Activated naive CD4-positive, alpha-beta T cell treated with anti-CD3 and anti-CD28 coated beads for 36 hours (primary cell): ENCODE measurements at regions not wholly inside any gene's neighbourhood (a gene's known extent, or its start where the extent isn't known, plus 50 kb on each side); places are given as distances from the start of the nearest gene placed in this dataset.

Experiments
- CTCF ChIA-PET: fragments of 350-600 bp; sonication (Branson Sonifier 250); formaldehyde crosslinking; loops from one replicate; lab custom pipeline; 2021; ENCODE audit warnings: antibody characterized with exemption; lab: Charles Lee
- DNase-seq: peaks from one replicate; pipeline ENCODE4 v3.0.0-alpha.2; 2020
- H3K27ac Mint-ChIP-seq: one replicate; pipeline ENCODE4 v1.8.0; 2021; ENCODE audit warnings: mild to moderate bottlenecking, mixed read lengths
- H3K27me3 Mint-ChIP-seq: one replicate; pipeline ENCODE4 v1.8.0; 2021; ENCODE audit warnings: low read depth, mixed read lengths
- H3K36me3 Mint-ChIP-seq: one replicate; pipeline ENCODE4 v1.8.0; 2021; ENCODE audit warnings: low read depth, mixed read lengths
- H3K4me1 Mint-ChIP-seq: one replicate; pipeline ENCODE4 v1.8.0; 2021; ENCODE audit warnings: low read depth, mixed read lengths
- H3K4me3 Mint-ChIP-seq: one replicate; pipeline ENCODE4 v1.8.0; 2021; ENCODE audit warnings: mild to moderate bottlenecking, moderate library complexity, mixed read lengths
- H3K9me3 Mint-ChIP-seq: one replicate; pipeline ENCODE4 v1.8.0; 2021; ENCODE audit warnings: mixed read lengths
- intact Hi-C: fragments of 100-400 bp; cut with micrococcal nuclease; formaldehyde crosslinking; loops from one replicate; pipeline ENCODE4 v1.15.1; 2023

DNA sequence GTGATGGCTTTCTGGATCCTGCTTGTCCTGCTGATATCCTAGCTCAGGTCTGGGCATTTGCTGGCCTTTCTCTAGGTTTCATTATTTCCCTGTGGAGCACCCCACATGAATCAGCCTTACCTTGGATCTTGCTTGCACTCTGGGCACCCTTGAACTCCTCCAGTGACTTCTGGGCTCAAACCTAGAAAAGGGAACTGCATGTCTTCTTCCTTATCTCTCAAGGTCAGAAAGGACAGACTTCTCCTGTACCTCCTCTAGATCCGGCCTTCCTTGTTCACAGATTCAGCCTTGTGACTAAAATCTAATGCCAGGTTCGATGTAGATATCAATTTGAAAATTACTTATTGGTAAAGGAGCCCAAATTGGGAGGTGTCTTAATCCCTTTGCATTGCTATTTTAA, 267.9 kb downstream of the PARP8 start:
- Mint-ChIP-seq H3K36me3 (no peaks in the 10 kb centered on the region), H3K27ac (no peak overlapping the region), H3K9me3 (no peaks in the 10 kb centered on the region), H3K4me3 (no peak overlapping the region), H3K27me3 (peaks cover 12% of the 10 kb centered on the region), H3K4me1 (no peaks in the 10 kb centered on the region)
- CTCF ChIA-PET = interaction anchor here (0.6 kb wide), 1 partner anchor 29 kb away, joined by 3 read pairs; no protein-coding TSS in a partner anchor
- no peak for DNase-seq
- intact Hi-C loops = loop anchor here (2.0 kb wide), 1 partner anchor 14 kb away; no protein-coding TSS in a partner anchor

DNA sequence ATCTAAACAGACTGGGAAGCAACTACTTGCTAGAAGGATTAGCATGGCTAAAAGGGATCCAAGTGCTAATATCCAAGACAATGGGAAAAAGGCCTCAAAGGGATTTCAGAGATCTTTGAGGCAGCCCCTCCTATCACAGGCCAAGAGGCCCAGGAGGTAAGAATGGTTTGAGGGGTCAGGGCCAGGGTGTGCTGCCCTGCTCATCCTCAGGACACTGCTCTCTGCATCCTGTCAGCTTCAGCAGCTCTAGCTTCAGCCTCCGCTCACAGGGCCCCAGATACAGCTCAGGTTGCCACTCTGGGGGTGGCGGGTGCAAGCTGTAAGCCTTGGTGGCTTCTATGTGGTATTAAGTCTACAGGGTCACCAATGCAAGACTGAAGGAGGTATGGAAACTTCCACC, 278.7 kb downstream of the PARP8 start:
- Mint-ChIP-seq H3K4me1 (no peaks in the 10 kb centered on the region), H3K36me3 (no peaks in the 10 kb centered on the region), H3K27ac (no peak overlapping the region), H3K27me3 (no peaks in the 10 kb centered on the region), H3K4me3 (no peak overlapping the region), H3K9me3 (peaks cover 3% of the 10 kb centered on the region)
- CTCF ChIA-PET = interaction anchor here (1.0 kb wide), 1 partner anchor 9 kb away, joined by 3 read pairs; no protein-coding TSS in a partner anchor
- DNase-seq = no peak
- intact Hi-C loops = no loop called here

DNA sequence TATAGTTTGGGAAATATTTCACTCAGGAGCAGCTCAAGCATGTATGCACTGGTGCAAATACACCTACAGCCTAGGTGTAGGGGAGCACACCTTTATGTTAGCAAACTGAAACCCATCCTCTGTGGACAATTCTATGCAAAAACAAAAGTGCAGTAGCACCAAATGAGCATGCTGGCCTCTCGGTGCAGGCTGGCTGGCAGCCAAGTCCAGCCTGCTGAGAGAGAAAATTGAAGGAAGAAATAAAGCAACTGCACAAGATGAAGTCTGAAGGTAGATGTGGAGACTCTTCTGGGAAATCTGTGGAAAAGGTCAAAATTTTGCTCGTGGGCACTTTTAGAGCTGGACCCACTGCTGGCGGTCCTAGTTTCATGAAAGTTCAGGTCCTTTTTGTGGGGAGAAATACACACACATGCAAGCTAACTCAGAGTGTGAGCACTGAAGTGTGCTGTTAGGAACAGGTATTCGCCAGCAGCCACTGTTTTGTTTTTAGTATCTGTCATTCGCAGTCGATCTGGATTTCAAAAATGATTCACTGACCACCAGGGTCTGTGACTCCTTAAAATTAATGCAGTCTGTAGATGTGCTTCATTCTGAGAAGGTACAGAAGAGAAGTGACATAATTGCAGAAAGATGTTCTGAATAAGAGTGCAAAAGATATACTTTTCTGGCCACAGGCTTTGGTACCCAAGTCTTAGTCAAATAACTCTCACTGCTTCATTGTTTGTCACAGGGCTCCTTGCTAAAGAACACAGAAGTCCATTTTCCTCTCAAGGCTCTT, 281.7 kb downstream of the PARP8 start:
- CTCF ChIA-PET = no interaction called here
- no peak for DNase-seq
- Mint-ChIP-seq H3K9me3 (peaks cover 3% of the 10 kb centered on the region), H3K27me3 (no peaks in the 10 kb centered on the region), H3K4me3 (no peak overlapping the region), H3K4me1 (no peaks in the 10 kb centered on the region), H3K27ac (no peak overlapping the region), H3K36me3 (no peaks in the 10 kb centered on the region)
- intact Hi-C loops = loop anchor here (2.0 kb wide), 1 partner anchor 13 kb away; no protein-coding TSS in a partner anchor

DNA sequence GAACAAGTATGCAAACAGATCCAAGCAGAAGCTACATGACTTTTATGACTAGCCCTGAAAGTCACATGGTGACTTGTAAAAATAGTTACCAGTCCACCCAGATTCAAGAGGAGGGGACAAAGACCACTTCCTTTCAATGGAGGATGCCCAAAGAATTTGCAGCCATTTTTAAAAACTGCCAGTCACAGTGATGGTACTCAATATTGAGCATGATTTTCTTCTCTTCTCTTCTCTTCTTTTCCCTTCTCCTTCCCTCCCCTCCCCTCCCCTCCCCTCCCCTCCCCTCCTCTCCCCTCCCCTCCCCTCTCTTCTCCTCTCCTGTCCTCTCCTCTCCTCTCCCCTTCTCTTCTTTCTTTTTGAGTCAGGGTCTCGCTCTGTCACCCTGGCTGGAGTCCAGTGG, 286.9 kb downstream of the PARP8 start:
- Mint-ChIP-seq H3K36me3 (no peaks in the 10 kb centered on the region), H3K27me3 (peaks cover 16% of the 10 kb centered on the region), H3K4me3 (no peak overlapping the region), H3K27ac (no peak overlapping the region), H3K9me3 (no peaks in the 10 kb centered on the region), H3K4me1 (no peaks in the 10 kb centered on the region)
- DNase-seq = no peak
- intact Hi-C loops = no loop called here
- CTCF ChIA-PET = no interaction called here

DNA sequence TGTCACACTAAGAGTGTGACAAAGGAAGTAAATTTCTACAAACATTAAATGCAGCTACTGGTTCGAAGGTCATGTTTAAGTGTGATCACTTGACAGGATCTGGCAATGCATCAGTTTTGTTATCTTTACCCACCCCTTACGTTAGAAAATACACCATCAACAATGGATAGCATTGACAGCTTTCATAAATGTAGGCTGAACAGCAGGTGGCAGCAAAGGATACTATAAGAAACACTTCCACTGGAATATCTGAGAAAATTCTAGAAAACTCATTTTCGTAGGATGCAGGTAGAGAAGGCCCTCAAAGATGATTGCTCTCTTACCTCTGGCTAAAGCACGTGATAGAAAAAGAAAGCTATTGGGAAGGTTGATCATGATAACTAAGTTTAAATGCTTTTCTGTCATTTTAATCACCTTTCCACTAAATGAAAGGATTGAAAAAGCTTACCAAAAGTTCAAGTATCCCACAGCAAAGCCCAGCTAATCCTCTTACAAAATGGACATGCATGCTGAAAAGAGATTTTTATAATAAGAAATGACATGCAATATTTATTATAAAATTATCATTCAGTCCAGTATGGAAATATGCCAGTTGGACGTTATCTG, 292.5 kb downstream of the PARP8 start:
- H3K4me1 Mint-ChIP-seq = peaks cover 7% of the 10 kb centered on the region
- no peaks in the 10 kb centered on the region for H3K9me3 Mint-ChIP-seq
- no peak overlapping the region for H3K4me3 Mint-ChIP-seq
- CTCF ChIA-PET = interaction anchor here (0.6 to 0.9 kb wide), 3 partner anchors 97 to 1699 kb away, joined by 3 read pairs; no protein-coding TSS in a partner anchor
- intact Hi-C loops = loop anchor here (1.0 kb wide), 1 partner anchor 1698 kb away; no protein-coding TSS in a partner anchor
- no peak overlapping the region for H3K27ac Mint-ChIP-seq
- peaks cover 39% of the 10 kb centered on the region for H3K27me3 Mint-ChIP-seq
- H3K36me3 Mint-ChIP-seq = no peaks in the 10 kb centered on the region
- peak; percentile 28 for DNase-seq

DNA sequence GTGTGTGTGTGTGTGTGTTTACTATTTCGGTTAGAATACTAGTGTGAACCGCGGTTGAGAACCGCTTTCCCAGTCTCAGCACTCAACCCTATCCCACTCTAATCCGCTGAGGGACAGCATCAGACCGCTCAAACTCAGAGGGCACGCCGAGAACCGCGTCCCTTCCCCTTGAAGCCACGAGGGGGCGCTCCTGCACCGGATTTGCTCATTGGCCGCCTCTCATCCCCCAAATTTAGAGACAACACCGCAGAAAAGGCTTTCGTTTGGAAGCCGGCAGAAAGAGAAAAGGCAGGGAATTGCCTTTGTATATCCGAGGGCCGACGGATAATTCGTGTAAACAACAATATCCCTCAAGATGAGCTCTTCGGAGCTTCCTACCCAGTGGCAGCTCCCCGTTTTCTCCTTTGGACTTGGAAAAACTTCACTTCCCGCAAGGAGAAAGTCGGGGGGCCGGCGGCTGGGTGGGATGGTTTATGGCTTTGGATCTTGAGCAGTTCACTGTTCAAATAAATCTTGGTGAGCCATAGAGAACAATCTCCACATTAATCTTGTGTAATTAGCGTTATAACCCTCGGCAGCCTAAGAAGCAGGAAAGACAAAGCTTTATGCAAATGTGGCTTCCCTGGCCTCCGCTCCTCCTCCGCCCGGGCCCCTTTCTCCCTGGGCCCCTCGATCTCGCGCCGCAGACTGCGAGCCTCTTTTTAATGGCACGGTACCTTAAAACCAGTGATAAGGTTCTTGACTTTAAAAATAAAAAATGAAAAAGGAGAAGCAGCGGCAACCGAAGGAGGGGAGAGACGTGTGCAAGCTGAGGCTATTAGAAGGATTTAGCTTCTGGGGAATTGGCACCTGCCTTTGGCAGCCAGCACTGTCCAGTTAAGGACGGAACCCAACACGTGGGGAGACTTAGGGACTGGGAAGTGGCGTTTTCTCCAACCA, 296.8 kb downstream of the PARP8 start:
- H3K4me1 Mint-ChIP-seq = peaks cover 40% of the 10 kb centered on the region
- H3K36me3 Mint-ChIP-seq = no peaks in the 10 kb centered on the region
- peaks cover 64% of the 10 kb centered on the region for H3K27me3 Mint-ChIP-seq
- peak; percentile 84 for DNase-seq
- H3K4me3 Mint-ChIP-seq = peak overlapping the region; percentile 70
- intact Hi-C loops = loop anchor here (1.0 to 10.0 kb wide), 8 partner anchors 418 to 1954 kb away; no protein-coding TSS in a partner anchor
- no peaks in the 10 kb centered on the region for H3K9me3 Mint-ChIP-seq
- H3K27ac Mint-ChIP-seq = no peak overlapping the region
- CTCF ChIA-PET = interaction anchor here (0.5 to 1.4 kb wide), 15 partner anchors 10 to 1697 kb away, joined by 3 to 8 read pairs (median 3); no protein-coding TSS in a partner anchor

DNA sequence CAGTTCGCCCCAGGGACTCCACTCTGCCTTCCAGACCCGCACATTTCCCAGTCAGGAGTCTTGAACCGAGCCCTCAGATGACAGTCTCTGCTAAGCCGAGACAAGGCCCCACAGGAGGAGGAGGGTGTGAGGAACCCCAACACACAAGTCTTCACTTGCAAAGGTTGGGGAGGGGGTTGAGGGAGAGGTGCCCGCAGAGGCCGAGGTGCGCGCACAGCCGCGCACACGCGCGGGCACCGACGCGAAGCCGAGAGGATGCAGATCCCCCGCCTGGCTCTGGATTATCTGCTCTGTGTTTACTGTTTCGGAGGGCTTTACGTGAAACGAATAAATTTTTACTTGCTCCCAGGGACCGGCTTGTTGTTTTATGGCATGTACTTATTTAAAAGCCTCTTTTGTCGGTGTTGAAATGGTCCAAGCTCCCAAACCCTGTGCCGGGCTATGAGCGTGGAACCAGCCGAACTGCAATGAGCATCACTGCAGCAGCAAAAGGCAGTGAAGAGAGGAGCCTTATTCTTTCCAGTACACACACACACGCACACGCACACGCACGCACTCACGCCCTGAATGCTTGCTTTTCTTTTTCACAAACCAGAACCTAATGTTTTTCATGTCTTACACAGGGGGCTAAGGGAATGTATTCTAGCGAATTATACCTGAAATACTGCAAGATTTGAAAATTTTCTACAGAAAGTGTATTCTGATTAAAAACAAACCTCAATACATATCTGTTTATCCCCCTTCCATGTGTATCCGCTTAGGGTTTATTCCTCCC, 297.7 kb downstream of the PARP8 start:
- H3K9me3 Mint-ChIP-seq = no peaks in the 10 kb centered on the region
- intact Hi-C loops = loop anchor here (1.0 to 10.0 kb wide), 8 partner anchors 417 to 1953 kb away; no protein-coding TSS in a partner anchor
- no peak overlapping the region for H3K27ac Mint-ChIP-seq
- H3K4me1 Mint-ChIP-seq = peaks cover 49% of the 10 kb centered on the region
- no peaks in the 10 kb centered on the region for H3K36me3 Mint-ChIP-seq
- H3K27me3 Mint-ChIP-seq = peaks cover 68% of the 10 kb centered on the region
- CTCF ChIA-PET = interaction anchor here (0.8 to 1.4 kb wide), 9 partner anchors 9 to 1694 kb away, joined by 3 to 8 read pairs (median 3); no protein-coding TSS in a partner anchor
- peak overlapping the region; percentile 48 for H3K4me3 Mint-ChIP-seq
- DNase-seq = no peak

DNA sequence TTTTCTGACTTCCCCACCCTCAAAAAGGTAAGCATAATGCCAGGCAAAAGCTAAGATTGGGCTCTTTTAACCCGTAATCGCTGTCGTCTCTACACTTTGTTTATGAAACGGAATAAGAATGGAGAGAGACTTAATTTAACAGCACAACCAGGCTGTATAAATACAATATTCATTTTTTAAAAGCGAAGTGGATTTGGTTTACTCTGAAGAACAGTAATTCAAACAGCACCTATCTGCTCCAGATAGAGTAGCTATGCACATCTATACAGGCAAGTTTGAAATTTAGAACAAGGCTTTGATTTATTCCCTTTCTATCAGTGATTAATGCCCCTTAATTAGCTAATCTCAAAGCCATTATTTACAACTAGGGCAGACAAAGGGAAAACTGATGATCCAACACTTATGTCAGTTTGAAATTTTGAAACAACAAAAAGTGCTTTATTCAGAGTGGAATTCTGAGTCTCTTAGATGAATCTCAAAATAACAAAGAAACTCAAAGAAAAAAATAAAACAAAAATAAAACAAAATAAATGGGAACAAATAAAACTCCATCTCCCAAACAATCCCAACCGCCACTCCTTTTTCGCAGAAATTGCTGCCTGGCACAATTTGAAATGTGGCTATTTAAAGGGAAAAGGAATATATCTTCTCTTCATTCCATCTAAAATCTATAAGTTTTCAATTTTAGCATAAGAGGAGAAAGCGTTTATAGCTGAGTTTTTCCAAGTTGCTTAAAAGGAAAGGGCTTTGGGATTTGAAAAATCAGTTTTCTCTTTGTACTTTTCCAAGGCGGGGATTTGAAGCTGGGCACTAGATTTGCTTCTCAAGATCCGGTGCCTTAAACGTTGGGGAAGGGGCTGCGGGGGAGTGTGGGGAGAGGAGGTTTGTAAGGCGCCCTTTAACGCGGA, 298.6 kb downstream of the PARP8 start:
- H3K9me3 Mint-ChIP-seq = no peaks in the 10 kb centered on the region
- no peak overlapping the region for H3K27ac Mint-ChIP-seq
- CTCF ChIA-PET = no interaction called here
- no peaks in the 10 kb centered on the region for H3K36me3 Mint-ChIP-seq
- intact Hi-C loops = loop anchor here (5.0 to 10.0 kb wide), 2 partner anchors 1810 to 1952 kb away; no protein-coding TSS in a partner anchor
- H3K4me3 Mint-ChIP-seq = no peak overlapping the region
- no peak for DNase-seq
- peaks cover 58% of the 10 kb centered on the region for H3K4me1 Mint-ChIP-seq
- H3K27me3 Mint-ChIP-seq = peaks cover 71% of the 10 kb centered on the region

DNA sequence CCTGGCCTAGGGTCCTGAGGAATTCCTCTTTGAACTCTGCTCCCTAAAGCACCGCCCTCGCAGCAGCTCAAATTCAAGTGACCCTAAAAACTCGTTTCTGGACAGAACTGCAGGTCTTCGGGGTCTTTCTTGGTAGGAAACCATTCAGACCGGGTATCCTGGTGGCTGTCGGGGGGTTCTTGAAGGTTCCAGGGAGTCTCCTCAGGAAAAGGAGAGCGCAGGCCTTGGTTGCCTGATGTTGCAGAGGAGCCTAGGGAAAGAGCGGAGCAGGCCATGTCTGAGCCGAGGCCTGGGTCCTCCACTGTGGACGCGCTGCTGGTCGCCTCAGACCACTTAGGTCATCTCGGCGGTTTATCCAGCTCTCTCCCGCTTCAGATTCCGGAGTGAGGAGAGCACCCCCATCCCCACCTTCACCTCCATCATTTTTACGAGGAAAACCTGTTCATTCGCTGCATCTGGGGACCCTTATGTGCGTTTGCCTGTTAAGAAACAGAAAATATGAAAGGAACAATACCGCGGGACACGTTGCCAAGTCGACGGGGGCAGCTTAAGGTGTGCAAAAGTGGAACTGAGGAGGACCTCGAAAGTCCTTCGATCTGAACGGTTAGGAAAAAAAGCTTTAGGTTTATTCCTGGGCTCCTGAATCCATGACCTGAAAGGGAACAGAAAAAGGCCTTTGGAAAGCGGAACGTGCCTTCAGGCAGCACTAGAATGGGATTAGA, 299.4 kb downstream of the PARP8 start:
- Mint-ChIP-seq H3K4me3 (no peak overlapping the region), H3K4me1 (peaks cover 61% of the 10 kb centered on the region), H3K36me3 (no peaks in the 10 kb centered on the region), H3K27me3 (peaks cover 73% of the 10 kb centered on the region), H3K9me3 (no peaks in the 10 kb centered on the region), H3K27ac (no peak overlapping the region)
- intact Hi-C loops = loop anchor here (10.0 kb wide), 1 partner anchor 1809 kb away; no protein-coding TSS in a partner anchor
- CTCF ChIA-PET = no interaction called here
- DNase-seq = no peak

DNA sequence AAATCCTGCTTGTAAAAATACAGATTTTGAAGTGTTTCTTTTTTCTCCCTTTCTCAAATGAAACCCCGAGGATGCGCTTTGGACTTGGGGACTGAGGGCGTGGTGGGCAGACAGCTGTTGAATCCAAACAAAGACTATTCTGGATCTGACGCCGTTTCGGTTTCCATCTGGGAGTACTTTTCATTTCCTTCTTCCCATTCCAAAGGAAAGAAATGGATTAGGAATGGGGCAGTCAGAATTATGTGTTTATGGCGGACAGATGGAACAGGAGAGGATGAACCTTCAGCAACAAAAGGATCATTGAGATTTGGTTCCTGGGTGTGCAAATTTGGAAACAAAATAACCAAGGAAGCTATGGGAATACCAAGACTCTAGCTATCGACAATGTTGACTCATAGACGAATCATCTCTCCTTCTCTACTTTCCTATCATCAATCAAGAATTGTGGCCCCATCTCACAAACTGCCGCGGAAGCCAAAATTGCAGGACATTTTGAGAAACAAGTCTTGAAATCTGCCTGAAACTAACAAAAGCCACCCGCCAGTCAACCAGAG, 300.6 kb downstream of the PARP8 start:
- intact Hi-C loops = loop anchor here (10.0 kb wide), 1 partner anchor 1808 kb away; no protein-coding TSS in a partner anchor
- H3K4me1 Mint-ChIP-seq = peaks cover 61% of the 10 kb centered on the region
- H3K36me3 Mint-ChIP-seq = no peaks in the 10 kb centered on the region
- CTCF ChIA-PET = interaction anchor here (0.5 kb wide), 1 partner anchor 1390 kb away, joined by 3 read pairs; no protein-coding TSS in a partner anchor
- no peak overlapping the region for H3K27ac Mint-ChIP-seq
- H3K4me3 Mint-ChIP-seq = peak overlapping the region; percentile 52
- H3K9me3 Mint-ChIP-seq = no peaks in the 10 kb centered on the region
- DNase-seq = no peak
- H3K27me3 Mint-ChIP-seq = peaks cover 72% of the 10 kb centered on the region
